PC-9 (cell line): ENCODE measurements at regions not wholly inside any gene's neighbourhood (a gene's known extent, or its start where the extent isn't known, plus 50 kb on each side); places are given as distances from the start of the nearest gene placed in this dataset.
A peak's percentile ranks its signal among the peaks of the same experiment; 100 is the strongest.

ENCODE experiments used
- BruUV-seq: library from RNA; stranded (reverse); fragments of 400-500 nt; replicated peaks from 2 replicates; lab custom pipeline; 2021; lab: Mats Ljungman, UMichigan
- CTCF ChIA-PET: fragments of 300-600 bp; sonication (Branson Sonifier 250); formaldehyde crosslinking; loops from one replicate; lab custom pipeline; 2022; ENCODE audit warnings: antibody characterized with exemption; lab: Charles Lee
- POLR2A ChIA-PET: fragments of 300-600 bp; sonication (Branson Sonifier 250); formaldehyde crosslinking; loops from one replicate; lab custom pipeline; 2022; ENCODE audit warnings: antibody characterized with exemption; ENCODE audit not compliant: unreplicated experiment; lab: Charles Lee
- DNase-seq, 2 experiments: peaks; one replicate each; pipeline versions ENCODE4 v3.0.0 to v3.0.0-alpha.2; 2015 to 2022; ENCODE audit warnings: mixed read lengths in 1 of 2
- H2AFZ ChIP-seq: fragments of 200-600 bp; sonication (generic); 2 replicates; pipeline ENCODE4 v1.8.1; 2017; ENCODE audit warnings: antibody characterized with exemption
- H3F3A ChIP-seq: fragments of 200-600 bp; sonication (generic); 2 replicates; pipeline ENCODE4 v1.8.1; 2017; ENCODE audit warnings: antibody characterized with exemption, mild to moderate bottlenecking, low read depth; ENCODE audit not compliant: insufficient read depth
- H3K27ac ChIP-seq: fragments of 200-600 bp; sonication (generic); 2 replicates; pipeline ENCODE4 v1.6.1; 2016; ENCODE audit warnings: mixed run types
- H3K27me3 ChIP-seq: fragments of 200-600 bp; sonication (generic); 2 replicates; pipeline ENCODE4 v1.6.1; 2016; ENCODE audit warnings: low read depth, mixed run types; ENCODE audit not compliant: insufficient read depth
- H3K36me3 ChIP-seq: fragments of 200-600 bp; sonication (generic); 2 replicates; pipeline ENCODE4 v1.6.1; 2016; ENCODE audit warnings: low read depth, mixed run types
- H3K4me1 ChIP-seq: fragments of 200-600 bp; sonication (generic); replicated peaks from 2 replicates; pipeline ENCODE4 v1.6.1; 2016; ENCODE audit warnings: mixed run types; ENCODE audit not compliant: insufficient read depth
- H3K4me2 ChIP-seq: fragments of 200-600 bp; sonication (generic); 2 replicates; pipeline ENCODE4 v1.6.1; 2017; ENCODE audit warnings: mixed run types
- H3K4me3 ChIP-seq: fragments of 200-600 bp; sonication (generic); 2 replicates; pipeline ENCODE4 v1.6.1; 2016; ENCODE audit warnings: mixed run types
- H3K79me2 ChIP-seq: fragments of 200-600 bp; sonication (generic); 2 replicates; pipeline ENCODE4 v1.6.1; 2017; ENCODE audit warnings: low read depth, mixed run types
- H3K9me2 ChIP-seq: fragments of 200-600 bp; sonication (generic); 2 replicates; pipeline ENCODE4 v1.8.1; 2017; ENCODE audit warnings: mild to moderate bottlenecking; ENCODE audit not compliant: insufficient read depth
- H3K9me3 ChIP-seq: fragments of 200-600 bp; sonication (generic); 2 replicates; pipeline ENCODE4 v1.8.1; 2016; ENCODE audit warnings: low read depth; ENCODE audit not compliant: insufficient read depth
- H4K20me1 ChIP-seq: fragments of 200-600 bp; sonication (generic); 2 replicates; pipeline ENCODE4 v1.8.1; 2017; ENCODE audit not compliant: insufficient read depth
- CTCF ChIP-seq: fragments of 200-600 bp; sonication (generic); conservative IDR thresholded peaks from 2 replicates; pipeline ENCODE4 v1.6.1; 2017; ENCODE audit warnings: mixed run types, antibody characterized with exemption, mild to moderate bottlenecking, moderate library complexity
- EZH2 ChIP-seq: fragments of 200-600 bp; sonication (generic); IDR thresholded peaks from 2 replicates; pipeline ENCODE4 v1.8.0; 2017; ENCODE audit warnings: antibody characterized with exemption, low read depth
- intact Hi-C: fragments of 100-400 bp; cut with micrococcal nuclease; formaldehyde crosslinking; loops from one replicate; pipeline ENCODE4 v1.10.0; 2022; ENCODE audit not compliant: unreplicated experiment

- H3K9me3 ChIP-seq: no peaks in the 10 kb centered on the region
- H3K4me2 ChIP-seq: no peak overlapping the region
- no peak overlapping the region for H3K4me3 ChIP-seq
- H3K4me1 ChIP-seq: no peaks in the 10 kb centered on the region
- H3K27me3 ChIP-seq: peaks cover 14% of the 10 kb centered on the region
- H3K9me2 ChIP-seq: no peaks in the 10 kb centered on the region
- no peaks in the 10 kb centered on the region for H3K79me2 ChIP-seq
- no peaks in the 10 kb centered on the region for H3K36me3 ChIP-seq
- CTCF ChIA-PET: no interaction called here
- POLR2A ChIA-PET: no interaction called here
- no peaks in the 10 kb centered on the region for H4K20me1 ChIP-seq
- no peak overlapping the region for H2AFZ ChIP-seq
- no peak overlapping the region for H3K27ac ChIP-seq
- no peak; the same call in 1 of the 2 replicates for TF ChIP-seq CTCF
- TF ChIP-seq EZH2: no peak
- no TSS peak for BruUV-seq
- peak in 1 of 2 experiments; percentile 6 for DNase-seq
- no peaks in the 10 kb centered on the region for H3F3A ChIP-seq
- intact Hi-C loops: no loop called here
Measured at GRCh38 chr19:30968210-30968609, 381.0 kb downstream of the TSHZ3 start.

- no peak for DNase-seq
- no peak overlapping the region for H3K4me3 ChIP-seq
- CTCF ChIA-PET: no interaction called here
- intact Hi-C loops: no loop called here
- H3F3A ChIP-seq: no peaks in the 10 kb centered on the region
- no peaks in the 10 kb centered on the region for H3K9me3 ChIP-seq
- no peak overlapping the region for H3K4me2 ChIP-seq
- 0 out of 2 replicates have a peak, but pooled peaks cover 3% of the 10 kb centered on the region for H3K27me3 ChIP-seq
- no peaks in the 10 kb centered on the region for H3K36me3 ChIP-seq
- POLR2A ChIA-PET: no interaction called here
- TF ChIP-seq CTCF: no peak
- TF ChIP-seq EZH2: no peak
- H3K27ac ChIP-seq: no peak overlapping the region
- no peaks in the 10 kb centered on the region for H3K9me2 ChIP-seq
- no peaks in the 10 kb centered on the region for H3K4me1 ChIP-seq
- no peak overlapping the region for H2AFZ ChIP-seq
- no TSS peak for BruUV-seq
- H3K79me2 ChIP-seq: no peaks in the 10 kb centered on the region
- H4K20me1 ChIP-seq: no peaks in the 10 kb centered on the region
Measured at GRCh38 chr19:30966486-30966885, 382.8 kb downstream of the TSHZ3 start.

- no peaks in the 10 kb centered on the region for H3K9me2 ChIP-seq
- intact Hi-C loops: no loop called here
- no peak overlapping the region for H2AFZ ChIP-seq
- no peak for DNase-seq
- BruUV-seq: no TSS peak
- no peak overlapping the region for H3K4me3 ChIP-seq
- no peaks in the 10 kb centered on the region for H4K20me1 ChIP-seq
- H3K27me3 ChIP-seq: no peaks in the 10 kb centered on the region
- no peaks in the 10 kb centered on the region for H3K79me2 ChIP-seq
- ChIA-PET CTCF (no interaction called here), POLR2A (no interaction called here)
- no peak overlapping the region for H3K4me2 ChIP-seq
- no peak for TF ChIP-seq CTCF
- no peak for TF ChIP-seq EZH2
- H3K27ac ChIP-seq: no peak overlapping the region
- no peaks in the 10 kb centered on the region for H3K4me1 ChIP-seq
- no peaks in the 10 kb centered on the region for H3K9me3 ChIP-seq
- no peaks in the 10 kb centered on the region for H3F3A ChIP-seq
- no peaks in the 10 kb centered on the region for H3K36me3 ChIP-seq
Measured at GRCh38 chr19:30959011-30959410, 390.2 kb downstream of the TSHZ3 start.
